ENCODE measurements at regions not wholly inside any gene's neighbourhood (a gene's known extent, or its start where the extent isn't known, plus 50 kb on each side); places are given as distances from the start of the nearest gene placed in this dataset.

GRCh38 chr6:56727097-56727850 lies 84.6 kb upstream of the DST start (continued):
- TF ChIP-seq, protein P1, sequence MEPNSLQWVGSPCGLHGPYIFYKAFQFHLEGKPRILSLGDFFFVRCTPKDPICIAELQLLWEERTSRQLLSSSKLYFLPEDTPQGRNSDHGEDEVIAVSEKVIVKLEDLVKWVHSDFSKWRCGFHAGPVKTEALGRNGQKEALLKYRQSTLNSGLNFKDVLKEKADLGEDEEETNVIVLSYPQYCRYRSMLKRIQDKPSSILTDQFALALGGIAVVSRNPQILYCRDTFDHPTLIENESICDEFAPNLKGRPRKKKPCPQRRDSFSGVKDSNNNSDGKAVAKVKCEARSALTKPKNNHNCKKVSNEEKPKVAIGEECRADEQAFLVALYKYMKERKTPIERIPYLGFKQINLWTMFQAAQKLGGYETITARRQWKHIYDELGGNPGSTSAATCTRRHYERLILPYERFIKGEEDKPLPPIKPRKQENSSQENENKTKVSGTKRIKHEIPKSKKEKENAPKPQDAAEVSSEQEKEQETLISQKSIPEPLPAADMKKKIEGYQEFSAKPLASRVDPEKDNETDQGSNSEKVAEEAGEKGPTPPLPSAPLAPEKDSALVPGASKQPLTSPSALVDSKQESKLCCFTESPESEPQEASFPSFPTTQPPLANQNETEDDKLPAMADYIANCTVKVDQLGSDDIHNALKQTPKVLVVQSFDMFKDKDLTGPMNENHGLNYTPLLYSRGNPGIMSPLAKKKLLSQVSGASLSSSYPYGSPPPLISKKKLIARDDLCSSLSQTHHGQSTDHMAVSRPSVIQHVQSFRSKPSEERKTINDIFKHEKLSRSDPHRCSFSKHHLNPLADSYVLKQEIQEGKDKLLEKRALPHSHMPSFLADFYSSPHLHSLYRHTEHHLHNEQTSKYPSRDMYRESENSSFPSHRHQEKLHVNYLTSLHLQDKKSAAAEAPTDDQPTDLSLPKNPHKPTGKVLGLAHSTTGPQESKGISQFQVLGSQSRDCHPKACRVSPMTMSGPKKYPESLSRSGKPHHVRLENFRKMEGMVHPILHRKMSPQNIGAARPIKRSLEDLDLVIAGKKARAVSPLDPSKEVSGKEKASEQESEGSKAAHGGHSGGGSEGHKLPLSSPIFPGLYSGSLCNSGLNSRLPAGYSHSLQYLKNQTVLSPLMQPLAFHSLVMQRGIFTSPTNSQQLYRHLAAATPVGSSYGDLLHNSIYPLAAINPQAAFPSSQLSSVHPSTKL (CRISPR knock-in tag; IDR thresholded peaks at IDR 0.05) = 0 out of 2 replicates have a peak, but pooled peaks have one; percentile 36
- TF ChIP-seq HMG20A (CRISPR knock-in tag; IDR thresholded peaks at IDR 0.05; ENCODE audit: borderline replicate concordance) (0 out of 2 replicates have a peak, but pooled peaks have one; percentile 11), NR2F6 (IDR thresholded peaks at IDR 0.05) (0 out of 2 replicates have a peak, but pooled peaks have one; percentile 14), NR2F6 (CRISPR knock-in tag; IDR thresholded peaks at IDR 0.05) (no peak), ZNF614 (CRISPR knock-in tag; IDR thresholded peaks at IDR 0.05; ENCODE audit: borderline replicate concordance) (no peak), ZNF281 (CRISPR knock-in tag; IDR thresholded peaks at IDR 0.05; ENCODE audit: borderline replicate concordance) (no peak), EHMT2 (IDR thresholded peaks at IDR 0.05; ENCODE audit: borderline replicate concordance, low read depth, low read length) (peak; percentile 32; the same call in 1 of the 2 replicates), MAZ (IDR thresholded peaks at IDR 0.05; ENCODE audit: borderline replicate concordance, low read depth, low read length) (no peak), MAZ (CRISPR knock-in tag; IDR thresholded peaks at IDR 0.05; ENCODE audit: low read depth) (peak; percentile 65), TOPORS (CRISPR knock-in tag; IDR thresholded peaks at IDR 0.05) (no peak), ZNF558 (CRISPR knock-in tag; IDR thresholded peaks at IDR 0.05; ENCODE audit: borderline replicate concordance) (no peak), TRIM24 (CRISPR knock-in tag; IDR thresholded peaks at IDR 0.05) (no peak), ZNF207 (IDR thresholded peaks at IDR 0.05; ENCODE audit: borderline replicate concordance) (no peak), FOXA1 (IDR thresholded peaks at IDR 0.05) (no peak), FOXA1 (CRISPR knock-in tag; IDR thresholded peaks at IDR 0.05) (peak; percentile 6; the same call in 1 of the 2 replicates), REPIN1 (CRISPR knock-in tag; IDR thresholded peaks at IDR 0.05; ENCODE audit: borderline replicate concordance, low read depth) (no peak), ZNF598 (CRISPR knock-in tag; IDR thresholded peaks at IDR 0.05; ENCODE audit: borderline replicate concordance) (no peak), CBFB (CRISPR knock-in tag; IDR thresholded peaks at IDR 0.05) (no peak), TEAD3 (CRISPR knock-in tag; optimal IDR thresholded peaks at IDR 0.05; ENCODE audit: borderline replicate concordance) (peak; percentile 68), HDAC2 (CRISPR knock-in tag; IDR thresholded peaks at IDR 0.05) (no peak)
- TF ChIP-seq, protein P2, sequence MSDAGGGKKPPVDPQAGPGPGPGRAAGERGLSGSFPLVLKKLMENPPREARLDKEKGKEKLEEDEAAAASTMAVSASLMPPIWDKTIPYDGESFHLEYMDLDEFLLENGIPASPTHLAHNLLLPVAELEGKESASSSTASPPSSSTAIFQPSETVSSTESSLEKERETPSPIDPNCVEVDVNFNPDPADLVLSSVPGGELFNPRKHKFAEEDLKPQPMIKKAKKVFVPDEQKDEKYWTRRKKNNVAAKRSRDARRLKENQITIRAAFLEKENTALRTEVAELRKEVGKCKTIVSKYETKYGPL (CRISPR knock-in tag; IDR thresholded peaks at IDR 0.05) = 0 out of 2 replicates have a peak, but pooled peaks have one; percentile 11
- TF ChIP-seq, protein P3, sequence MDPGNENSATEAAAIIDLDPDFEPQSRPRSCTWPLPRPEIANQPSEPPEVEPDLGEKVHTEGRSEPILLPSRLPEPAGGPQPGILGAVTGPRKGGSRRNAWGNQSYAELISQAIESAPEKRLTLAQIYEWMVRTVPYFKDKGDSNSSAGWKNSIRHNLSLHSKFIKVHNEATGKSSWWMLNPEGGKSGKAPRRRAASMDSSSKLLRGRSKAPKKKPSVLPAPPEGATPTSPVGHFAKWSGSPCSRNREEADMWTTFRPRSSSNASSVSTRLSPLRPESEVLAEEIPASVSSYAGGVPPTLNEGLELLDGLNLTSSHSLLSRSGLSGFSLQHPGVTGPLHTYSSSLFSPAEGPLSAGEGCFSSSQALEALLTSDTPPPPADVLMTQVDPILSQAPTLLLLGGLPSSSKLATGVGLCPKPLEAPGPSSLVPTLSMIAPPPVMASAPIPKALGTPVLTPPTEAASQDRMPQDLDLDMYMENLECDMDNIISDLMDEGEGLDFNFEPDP (CRISPR knock-in tag; conservative IDR thresholded peaks at IDR 0.05) = 0 out of 2 replicates have a peak, but pooled peaks have one; percentile 62

Data from HepG2 (cell line).